Fibroblast of upper back skin (primary cell): ENCODE measurements at regions not wholly inside any gene's neighbourhood (a gene's known extent, or its start where the extent isn't known, plus 50 kb on each side); places are given as distances from the start of the nearest gene placed in this dataset.
"Not testable (repeated sequence)": the region's sequence is repeated elsewhere in the genome, so short reads cannot be mapped to it uniquely, and the experiment has no call there.

Experiments
- DNase-seq: peaks from one replicate; pipeline ENCODE4 v3.0.0-alpha.2; 2013

DNA sequence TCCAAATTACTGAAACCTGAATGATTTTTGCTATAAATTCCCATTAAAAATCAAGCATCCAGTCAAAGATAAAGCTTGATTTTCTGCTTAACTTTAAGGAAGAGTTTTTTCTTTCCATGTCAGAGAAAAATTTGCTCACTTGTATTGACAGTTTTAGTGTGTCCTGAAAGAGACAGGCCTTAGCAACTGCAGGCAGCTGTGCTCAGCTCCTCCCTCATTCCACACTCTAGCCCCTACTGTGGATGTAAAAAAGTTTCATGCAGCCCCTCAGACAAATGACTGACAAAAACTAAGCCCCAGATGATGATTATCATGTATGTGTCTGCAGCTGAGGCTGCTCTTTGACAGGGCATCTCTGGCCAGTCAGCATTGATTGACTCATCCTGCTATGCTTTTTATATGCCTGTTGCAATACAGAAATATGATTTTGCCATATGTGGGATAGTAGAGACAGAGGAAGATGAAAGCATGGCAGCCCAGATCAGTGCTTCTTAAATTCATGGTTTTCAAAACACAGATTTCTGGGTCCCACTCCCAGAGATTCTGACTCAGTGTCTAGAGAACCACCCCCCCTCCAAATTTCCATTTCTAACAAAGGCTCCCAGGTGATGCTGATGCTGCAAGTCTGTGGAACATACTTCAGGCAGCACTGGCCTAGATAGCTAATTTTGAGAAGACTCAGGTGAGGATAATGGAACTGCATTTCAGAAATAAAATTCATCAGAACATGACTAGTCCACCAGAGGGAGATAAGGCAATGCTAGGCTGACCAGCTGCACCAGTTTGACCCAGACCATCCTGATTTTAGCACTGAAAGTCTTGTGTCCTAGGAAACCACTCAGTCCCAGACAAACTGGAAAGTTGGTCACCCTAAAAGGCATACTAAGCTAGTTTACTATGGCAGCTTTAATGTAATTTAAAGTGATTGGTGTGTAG lies 298.7 kb upstream of the KCNN2 start:
- DNase-seq = no peak

DNA sequence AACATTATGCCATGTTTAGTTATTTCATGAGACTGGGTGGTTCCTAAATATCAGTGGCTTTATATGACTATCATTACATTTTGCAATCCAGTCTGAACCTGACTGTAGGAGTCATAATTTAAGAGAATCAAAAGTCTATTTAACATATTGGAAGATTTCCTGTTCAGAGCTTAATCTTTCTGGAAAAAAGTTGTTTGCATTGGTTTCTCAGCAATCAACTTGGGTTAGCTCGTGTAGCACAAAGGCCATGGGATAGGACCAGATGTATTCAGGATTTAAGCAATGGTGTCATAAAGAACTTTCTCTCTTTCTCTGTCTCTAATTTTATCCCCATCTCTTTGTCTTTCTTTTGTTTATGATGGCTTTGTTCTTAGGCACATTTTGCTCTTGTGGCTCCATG lies 296.0 kb upstream of the KCNN2 start:
- no peak for DNase-seq

DNA sequence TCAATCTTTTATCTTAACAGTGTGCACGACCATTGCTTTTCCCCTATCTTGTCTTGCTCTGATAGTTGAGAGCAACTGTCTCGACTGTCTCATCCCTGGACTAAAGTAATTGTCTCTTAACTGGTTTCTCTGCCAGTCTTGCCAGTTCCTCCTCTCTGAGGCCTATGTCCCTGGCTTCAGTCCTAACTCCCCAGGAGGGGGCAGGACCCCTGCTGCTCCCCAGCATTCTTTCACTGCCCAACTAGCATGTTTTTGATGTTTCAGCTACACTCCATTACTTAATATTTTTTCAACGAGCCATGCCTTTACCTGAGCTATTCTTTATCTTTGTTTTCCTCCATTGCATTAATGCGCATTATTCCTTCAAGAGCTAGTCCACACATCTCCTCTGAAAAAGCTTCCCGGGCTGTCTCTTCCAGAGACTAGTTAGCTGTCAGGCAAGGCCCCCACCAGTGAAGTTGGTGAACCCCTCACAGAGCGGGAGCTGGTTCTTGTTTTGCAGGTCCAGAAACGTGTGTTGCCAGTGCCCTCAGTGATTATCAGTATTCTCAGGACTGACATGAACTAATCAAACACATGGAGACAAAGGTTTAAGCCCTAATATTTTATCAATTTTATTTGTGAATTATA lies 291.7 kb upstream of the KCNN2 start:
- no peak for DNase-seq

DNA sequence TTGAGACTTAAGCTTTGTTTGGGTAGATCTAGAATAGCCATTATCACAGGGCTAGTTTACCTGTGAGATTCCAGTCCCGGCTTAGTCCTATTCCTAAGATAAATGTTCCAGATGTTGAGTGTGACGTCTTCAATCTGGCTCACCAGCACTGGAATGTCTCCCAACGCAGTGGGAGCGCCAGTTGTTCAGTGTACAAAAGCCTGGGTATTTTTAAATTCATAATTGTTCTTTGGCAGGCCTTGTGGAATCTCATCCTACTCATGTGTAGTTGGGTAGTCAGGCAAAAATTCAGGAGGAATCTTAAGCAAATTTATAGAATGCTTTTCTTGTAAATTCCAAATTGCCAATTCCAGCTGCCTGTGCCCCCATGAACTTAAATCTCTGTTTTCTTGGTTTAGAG lies 272.6 kb upstream of the KCNN2 start:
- DNase-seq = no peak

DNA sequence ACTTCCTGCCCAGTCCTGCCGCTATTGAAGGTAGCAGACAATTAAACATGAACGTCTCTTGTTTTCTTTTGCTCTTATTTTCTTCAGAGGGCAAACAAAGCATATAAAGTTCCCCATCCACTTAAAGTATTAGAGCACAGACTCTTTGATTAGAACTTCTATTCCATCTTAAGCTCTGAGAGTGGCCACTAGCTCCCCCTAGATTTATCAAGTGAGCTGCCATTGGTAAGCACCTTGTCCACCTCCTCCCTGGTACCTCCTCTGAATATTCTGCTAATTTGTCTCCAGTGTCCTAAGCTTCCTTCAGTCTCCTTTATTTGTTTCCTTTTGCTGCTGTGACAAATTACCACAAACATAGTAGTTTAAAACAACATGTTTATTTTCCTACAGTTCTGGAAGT lies 264.3 kb upstream of the KCNN2 start:
- DNase-seq = peak; percentile 2

DNA sequence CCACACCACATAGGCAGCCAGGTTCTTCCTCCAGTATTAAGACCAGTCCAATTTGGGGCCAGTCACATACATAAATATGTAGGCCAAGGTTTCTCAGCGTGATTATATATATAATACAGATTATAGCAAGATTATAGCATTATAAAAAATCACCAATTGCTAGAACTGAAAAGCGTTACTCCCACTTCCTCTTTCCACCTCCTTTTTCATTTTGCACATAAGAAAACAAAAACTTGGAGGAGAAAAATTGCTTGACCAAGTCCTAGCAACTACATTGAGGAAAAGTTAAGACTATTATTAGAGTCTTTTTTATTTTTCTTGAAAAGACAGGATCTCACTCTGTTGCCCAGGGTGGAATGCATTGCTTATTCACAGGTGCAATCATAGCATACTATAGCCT lies 262.7 kb upstream of the KCNN2 start:
- DNase-seq = no peak

DNA sequence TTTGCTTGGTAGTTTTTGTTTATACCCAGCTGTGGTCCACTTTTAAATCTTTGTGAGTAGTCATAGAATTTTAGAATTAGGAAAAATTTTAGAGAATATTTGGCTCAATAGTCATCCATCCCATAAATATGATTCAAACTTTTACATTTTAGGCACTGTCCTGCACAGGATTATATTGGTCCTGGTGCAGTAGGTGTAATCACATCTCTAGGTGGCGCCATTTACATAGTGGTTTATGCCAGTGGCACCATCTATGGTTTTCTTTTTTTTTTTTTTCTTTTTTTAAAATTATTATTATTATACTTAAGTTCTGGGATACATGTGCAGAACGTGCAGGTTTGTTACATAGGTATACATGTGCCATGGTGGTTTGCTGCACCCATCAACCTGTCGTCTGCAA lies 260.7 kb upstream of the KCNN2 start:
- DNase-seq = peak; percentile 41

DNA sequence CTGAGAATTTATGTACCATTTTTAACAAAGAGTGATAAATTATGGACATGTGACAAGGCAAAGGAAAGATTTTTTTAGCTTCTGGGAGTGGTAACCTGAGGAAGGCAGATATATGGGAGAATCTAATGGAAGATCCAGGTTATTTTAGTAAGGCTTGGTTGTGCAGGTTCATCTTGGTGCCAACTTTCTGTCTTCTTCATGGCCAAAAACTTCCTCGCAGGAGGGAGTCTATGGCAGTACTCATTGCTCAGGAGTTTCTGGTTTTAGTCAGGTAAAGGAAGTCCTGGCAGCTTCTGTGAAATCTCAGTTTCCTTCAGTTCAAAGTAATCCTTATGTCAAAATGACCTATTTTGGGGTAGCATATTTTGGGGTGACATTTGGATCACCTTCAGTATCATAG lies 248.3 kb upstream of the KCNN2 start:
- DNase-seq = no peak

DNA sequence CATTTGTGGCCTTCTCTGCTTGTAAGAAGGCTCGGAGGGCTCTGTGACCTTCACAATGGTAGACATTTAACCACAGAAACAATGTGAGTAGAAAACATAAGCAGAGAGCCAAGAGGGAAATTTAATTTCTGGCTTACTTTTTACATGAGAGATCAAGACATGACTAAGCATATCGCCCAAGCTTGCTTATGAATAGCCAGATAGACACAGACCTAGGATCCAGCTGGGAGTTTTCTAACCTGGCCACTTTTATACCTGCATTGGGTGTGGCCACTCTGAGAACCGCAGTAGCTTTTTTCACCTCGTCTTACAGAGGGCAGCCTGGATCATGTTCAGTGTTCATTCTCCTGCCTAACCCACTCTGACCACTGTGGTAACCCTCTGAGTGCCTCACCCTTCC lies 244.9 kb upstream of the KCNN2 start:
- DNase-seq = no peak

DNA sequence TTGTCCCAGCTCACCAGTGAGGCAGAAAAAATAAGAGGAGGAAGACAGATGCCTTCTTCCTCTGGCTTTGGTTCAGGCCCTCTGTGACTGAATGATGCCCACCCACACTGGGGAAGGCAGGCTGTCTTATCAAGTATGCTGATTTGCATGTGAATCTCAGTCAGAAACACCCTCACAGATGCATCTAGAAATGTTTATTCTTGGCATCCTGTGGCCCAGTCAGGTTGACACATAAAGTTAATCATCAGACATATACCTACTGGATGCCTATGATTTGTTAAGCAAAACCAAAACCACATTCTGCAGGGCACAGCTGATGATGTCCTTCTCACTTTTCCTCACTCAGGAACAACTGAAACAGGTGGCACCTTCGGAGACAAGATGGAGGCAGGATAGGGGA lies 243.4 kb upstream of the KCNN2 start:
- no peak for DNase-seq

DNA sequence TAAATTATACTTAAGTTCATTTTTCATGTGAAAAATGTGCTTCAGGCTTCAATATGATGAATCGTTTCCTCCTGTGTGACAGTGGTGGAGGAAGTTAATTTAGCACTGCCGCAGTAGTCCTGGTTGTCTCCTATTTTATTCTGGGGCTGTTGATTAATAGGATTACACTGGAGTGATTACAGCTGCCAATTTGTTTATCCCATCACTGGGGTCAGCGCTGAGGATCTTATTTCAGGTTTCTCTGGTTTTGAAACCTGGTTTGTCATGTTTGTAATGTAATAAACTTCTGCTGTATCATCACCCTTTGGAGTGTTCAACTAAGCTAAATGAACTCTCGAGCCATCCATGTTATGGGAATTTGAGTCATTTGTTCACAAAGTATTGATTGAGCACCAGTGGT lies 241.7 kb upstream of the KCNN2 start:
- no peak for DNase-seq

DNA sequence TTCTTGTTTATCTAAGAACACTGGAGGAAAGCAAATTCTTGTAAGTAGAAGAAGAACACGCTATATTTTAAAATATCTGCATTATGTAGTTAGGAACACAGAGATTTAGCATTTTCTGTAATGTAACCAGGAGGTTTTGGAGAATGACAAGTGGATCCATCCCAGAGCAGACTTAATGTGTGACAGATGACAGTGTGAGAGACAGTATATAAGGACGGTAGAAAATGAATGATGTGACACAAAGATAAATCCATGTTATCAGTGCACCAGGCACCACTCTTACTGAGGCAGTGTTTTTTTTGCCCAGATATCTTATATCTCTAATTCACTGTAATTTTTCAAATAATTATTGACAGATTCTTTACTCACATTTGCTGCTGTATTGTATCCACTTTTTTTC lies 239.0 kb upstream of the KCNN2 start:
- DNase-seq = no peak

DNA sequence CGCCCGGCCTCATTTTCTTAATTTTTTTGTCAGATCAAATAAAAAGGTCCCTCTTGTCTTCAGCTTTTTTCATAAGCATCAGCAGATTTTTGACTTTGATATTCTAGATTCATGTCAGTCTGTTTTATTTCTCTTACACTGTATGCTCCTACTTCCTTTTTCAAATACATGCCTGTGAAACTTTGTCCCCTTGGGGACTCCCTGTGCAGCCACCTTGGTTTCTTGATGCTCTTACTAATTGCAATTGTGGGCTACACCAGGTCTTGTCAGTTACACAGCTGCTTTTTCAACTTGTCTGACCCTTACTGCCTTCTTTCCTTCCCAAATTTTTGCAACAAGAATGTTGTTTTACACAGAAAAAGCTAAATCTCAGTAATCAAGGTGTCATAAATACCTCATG lies 238.2 kb upstream of the KCNN2 start:
- no peak for DNase-seq

DNA sequence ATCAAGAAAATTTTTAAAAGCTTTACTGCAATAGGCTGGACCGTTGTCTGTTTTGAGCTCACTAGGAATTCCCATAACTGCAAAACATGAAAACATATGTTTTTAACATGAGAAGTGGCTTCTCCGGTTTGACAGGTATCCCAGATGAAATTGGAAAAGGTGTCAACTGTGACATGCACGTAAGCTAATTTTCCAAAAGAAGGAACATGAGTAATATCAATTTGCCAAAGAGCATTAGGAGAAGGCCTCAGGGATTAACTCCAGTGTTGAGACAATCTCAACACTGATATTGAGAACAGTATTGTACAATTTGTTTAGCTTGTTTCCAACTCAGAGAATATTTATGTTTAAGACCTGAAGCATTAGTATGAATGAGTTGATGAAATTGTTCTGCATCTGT lies 215.5 kb upstream of the KCNN2 start:
- DNase-seq = no peak

DNA sequence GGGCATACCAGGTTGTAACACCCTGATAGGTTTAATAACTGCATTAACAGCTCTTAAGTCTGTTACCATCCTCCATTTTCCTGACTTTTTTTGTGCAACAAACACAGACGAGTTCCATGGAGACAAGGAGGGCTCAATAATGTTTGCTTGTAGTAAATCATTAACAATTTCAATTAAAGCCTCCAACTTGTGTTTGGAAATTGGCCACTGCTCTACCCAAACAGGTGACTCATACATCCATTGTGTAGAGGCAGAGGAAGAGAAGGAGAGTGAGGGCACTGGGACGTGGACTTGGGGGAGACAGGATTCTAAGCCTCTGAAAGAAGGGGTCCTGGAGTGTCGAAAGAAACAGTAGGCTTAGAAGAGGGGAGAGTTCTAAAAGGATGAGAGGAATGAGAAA lies 213.6 kb upstream of the KCNN2 start:
- DNase-seq = no peak

DNA sequence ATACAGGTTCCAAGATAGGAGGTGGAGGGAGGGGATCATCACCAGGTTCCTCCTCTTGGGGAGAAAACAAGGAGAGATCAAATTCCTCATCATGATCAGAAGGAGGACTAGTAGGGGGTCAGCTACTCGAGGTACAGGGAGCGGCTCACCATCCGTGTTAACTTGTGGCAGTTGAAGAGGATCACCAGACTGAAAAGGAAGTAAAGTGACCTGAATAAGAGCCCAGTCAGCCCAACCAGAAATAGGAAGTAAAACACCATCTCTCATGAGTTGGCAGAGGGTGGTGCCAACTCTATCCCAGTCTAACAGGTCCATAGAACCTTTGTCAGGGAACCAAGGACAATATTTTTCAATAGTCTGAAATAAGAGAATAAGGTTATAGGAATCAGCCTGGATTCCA lies 213.1 kb upstream of the KCNN2 start:
- not testable (repeated sequence) for DNase-seq

DNA sequence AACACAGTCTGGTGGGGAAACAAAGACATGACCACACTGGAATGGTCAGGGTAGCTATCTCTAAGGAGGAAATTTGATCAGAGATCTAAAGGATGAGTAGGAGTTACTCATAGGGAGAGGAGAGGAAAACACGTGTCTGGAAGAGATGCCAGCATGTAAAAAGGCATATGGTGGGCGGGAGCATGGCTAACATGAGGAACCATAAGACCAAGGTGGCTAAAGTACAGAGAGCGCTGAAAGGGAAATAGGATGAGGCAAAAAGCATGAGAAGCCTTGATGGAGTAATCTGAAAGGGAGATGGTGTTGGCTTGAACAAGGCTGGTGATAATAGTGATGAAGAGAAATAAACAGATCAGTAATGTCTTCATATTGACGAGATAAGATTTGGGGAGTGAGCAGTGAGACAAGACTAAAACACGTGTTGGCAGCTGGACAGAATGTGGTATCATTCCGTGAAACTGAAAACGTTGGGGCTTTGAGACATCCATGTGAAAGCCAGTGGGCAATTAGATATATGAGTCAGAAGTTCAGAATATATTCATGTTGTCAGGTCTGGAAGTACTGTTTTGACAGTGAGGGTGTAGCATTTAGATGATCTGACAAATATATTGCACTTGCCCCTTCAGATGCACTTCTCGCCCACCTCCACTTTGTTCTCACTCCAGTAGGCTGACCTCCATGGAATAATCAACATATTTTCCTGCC lies 209.1 kb upstream of the KCNN2 start:
- DNase-seq = no peak

DNA sequence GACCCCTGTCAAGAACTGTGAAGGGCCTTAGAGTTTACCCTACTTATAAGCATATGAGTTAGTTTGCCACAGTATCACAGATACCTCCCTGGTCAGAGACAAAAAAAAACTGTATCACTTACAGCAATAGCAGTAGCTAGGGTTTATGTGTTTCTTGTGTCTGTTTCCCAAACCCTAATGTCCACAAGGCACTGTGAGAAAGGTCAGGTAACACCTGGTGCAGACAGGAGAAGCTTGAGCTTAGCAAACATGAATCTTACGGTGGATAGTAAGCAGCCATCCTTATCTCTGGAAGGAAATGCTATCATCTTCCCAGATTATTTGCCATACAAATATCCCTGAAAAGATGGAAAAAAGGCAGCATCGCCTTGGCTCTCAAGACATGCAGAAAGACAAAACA lies 208.5 kb upstream of the KCNN2 start:
- DNase-seq = no peak

DNA sequence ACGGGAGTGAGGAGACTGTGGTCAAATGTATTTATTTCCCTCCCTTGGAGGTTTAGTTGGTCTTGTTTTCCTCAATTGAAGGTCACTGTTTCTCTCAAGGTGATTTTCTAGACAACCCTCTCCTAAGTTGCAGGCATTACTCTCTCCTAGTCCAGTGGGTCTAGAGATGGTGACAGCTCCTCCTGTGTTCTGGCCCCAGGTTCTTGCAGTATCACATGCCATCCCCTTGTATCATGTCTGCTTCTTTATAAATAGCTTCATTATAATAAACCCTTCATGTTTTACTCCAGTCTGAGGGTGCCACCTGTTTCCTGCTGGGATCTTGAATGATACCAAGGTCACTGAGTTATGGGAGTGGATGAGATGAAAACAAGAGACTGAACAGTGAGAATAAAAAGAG lies 208.0 kb upstream of the KCNN2 start:
- DNase-seq = no peak

DNA sequence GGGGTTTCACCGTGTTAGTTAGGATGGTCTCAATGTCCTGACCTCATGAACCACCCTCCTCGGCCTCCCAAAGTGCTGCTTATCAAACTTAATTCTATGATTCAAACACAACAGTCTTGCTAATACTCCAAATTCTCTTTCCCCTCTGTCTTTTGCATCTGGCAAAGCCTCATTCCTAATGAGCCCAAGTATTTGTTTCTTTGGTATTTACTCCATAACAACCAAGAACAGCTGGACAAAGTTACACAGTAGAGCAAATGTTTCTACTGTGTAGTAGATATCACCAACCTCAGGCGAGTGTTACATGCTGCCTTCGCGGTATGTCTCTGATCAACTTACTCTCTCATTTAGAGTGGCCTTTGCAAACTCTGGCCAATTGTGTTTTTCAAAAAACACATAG lies 195.8 kb upstream of the KCNN2 start:
- no peak for DNase-seq

DNA sequence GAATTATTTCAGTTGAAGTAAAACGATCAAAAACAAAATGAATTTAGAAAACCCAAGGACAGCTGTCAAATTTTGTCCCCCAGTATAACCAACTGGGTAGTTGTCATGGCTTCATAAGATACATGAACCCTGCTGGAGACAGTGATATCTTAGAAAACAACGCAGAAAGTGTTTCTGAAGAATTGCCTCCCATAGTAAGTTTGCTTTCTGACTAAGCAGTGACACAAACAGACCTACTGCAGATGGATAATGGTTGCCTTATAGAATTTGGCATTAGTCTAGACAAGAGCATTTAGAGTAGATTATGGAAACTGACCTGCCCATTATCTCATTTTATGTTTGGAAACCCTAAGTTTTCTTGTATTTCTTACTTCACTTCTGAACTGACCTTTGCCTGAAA lies 187.7 kb upstream of the KCNN2 start:
- no peak for DNase-seq

DNA sequence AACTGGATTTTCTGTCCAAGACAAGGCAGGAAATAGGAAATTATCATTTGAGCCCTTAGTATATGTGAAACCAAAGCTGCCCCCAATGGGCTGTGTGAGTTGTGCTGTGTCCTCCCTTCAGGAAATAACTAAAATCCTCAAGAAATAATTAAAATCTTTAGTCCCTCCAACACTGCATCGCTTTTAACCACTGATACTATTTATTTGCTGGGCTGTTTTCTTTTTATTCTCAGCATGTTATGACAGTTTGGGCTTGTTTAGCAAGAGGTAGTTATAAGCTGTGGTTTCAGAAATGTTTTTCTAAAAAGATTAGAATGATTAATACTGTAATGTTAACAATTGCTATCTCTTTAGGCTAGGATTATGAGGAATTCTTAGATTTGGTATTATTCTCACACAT lies 187.0 kb upstream of the KCNN2 start:
- no peak for DNase-seq

DNA sequence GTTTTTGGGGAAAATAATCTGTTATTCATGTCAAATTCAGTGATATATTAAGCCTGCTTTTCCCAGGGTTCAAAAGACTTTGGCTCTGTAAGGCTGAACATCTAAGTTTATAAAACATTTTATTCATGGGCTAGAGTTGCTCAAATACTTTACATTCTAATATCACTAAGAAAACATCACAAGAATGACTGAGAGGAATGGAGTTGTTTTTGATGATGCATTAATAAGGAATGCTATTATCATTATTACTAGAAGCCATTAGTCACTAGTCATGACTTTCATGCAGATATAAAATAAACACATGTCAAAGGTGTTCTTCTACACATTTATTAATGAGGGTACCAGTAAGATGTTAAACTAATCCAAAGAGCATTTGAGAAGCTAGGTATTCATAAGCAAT lies 185.5 kb upstream of the KCNN2 start:
- peak; percentile 60 for DNase-seq

DNA sequence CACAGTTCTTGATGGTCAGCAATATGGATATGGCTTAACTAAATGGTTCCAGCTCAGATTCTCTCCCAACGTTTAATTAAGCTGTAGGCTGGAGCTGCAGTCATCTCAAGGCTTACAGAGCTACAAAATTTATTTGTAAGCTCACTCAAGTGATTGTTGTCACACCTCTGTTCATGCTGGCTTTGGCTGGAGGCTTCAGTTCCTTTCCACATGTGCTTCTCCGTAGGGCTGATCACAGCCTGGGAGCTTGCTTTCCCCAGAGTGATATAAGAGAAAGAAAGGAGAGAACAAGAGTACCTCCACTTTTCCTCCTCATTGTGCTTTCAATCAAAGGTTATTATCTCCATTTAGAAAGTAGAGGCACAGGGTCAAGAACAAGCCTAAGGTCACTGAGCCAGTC lies 182.7 kb upstream of the KCNN2 start:
- DNase-seq = no peak
